ENCODE measurements at regions not wholly inside any gene's neighbourhood (a gene's known extent, or its start where the extent isn't known, plus 50 kb on each side); places are given as distances from the start of the nearest gene placed in this dataset.

GRCh38 chr13:81487151-81487550 is 1146.2 kb upstream of the SPRY2 start:
- ChIA-PET POLR2A (ENCODE audit: partially characterized antibody) (no interaction called here), CTCF (ENCODE audit: partially characterized antibody) (no interaction called here)
- no peak overlapping the region for H3K4me3 ChIP-seq (ENCODE audit: low read length in 2 of 2)
- H3K27ac ChIP-seq (ENCODE audit: low read depth, low read length) = no peak overlapping the region
- no peak overlapping the region for H3K27ac Mint-ChIP-seq
- intact Hi-C loops (cut with micrococcal nuclease) = no loop called here
- H3K36me3 Mint-ChIP-seq = no peaks in the 10 kb centered on the region
- no peak for DNase-seq
- no peaks in the 10 kb centered on the region for H3K36me3 ChIP-seq (ENCODE audit: insufficient read depth, low read length)
- H3K27me3 ChIP-seq (ENCODE audit: insufficient read depth, low read length) = no peaks in the 10 kb centered on the region
- H3K9me3 Mint-ChIP-seq = peaks cover 0 to 5% (median 3%) of the 10 kb centered on the region in 8 donors
- H3K9me3 ChIP-seq (ENCODE audit: control insufficient read depth in 1 of 2, low read length in 2 of 2) = peaks cover 0 to 3% of the 10 kb centered on the region in 2 donors
- H3K4me1 Mint-ChIP-seq = no peaks in the 10 kb centered on the region
- H3K4me3 Mint-ChIP-seq = no peak overlapping the region
- no peaks in the 10 kb centered on the region for H3K27me3 Mint-ChIP-seq
- H3K4me1 ChIP-seq (ENCODE audit: insufficient read depth, low read length) = no peaks in the 10 kb centered on the region

GRCh38 chr13:81480634-81481033 is 1139.7 kb upstream of the SPRY2 start:
- Histone ChIP-seq H3K27ac (ENCODE audit: low read depth, low read length) (no peak overlapping the region), H3K27me3 (ENCODE audit: insufficient read depth, low read length) (no peaks in the 10 kb centered on the region), H3K4me1 (ENCODE audit: insufficient read depth, low read length) (no peaks in the 10 kb centered on the region), H3K9me3 (ENCODE audit: control insufficient read depth in 1 of 2, low read length in 2 of 2) (no peaks in the 10 kb centered on the region), H3K36me3 (ENCODE audit: insufficient read depth, low read length) (no peaks in the 10 kb centered on the region), H3K4me3 (ENCODE audit: low read length in 2 of 2) (no peak overlapping the region)
- no peak for DNase-seq
- Mint-ChIP-seq H3K4me3 (no peak overlapping the region), H3K36me3 (no peaks in the 10 kb centered on the region), H3K4me1 (no peaks in the 10 kb centered on the region), H3K27me3 (no peaks in the 10 kb centered on the region), H3K9me3 (peaks cover 0 to 12% (median 6%) of the 10 kb centered on the region in 8 donors), H3K27ac (no peak overlapping the region)
- intact Hi-C loops (cut with micrococcal nuclease) = no loop called here
- CTCF ChIA-PET (ENCODE audit: partially characterized antibody) = no interaction called here
- POLR2A ChIA-PET (ENCODE audit: partially characterized antibody) = no interaction called here

- intact Hi-C loops (cut with micrococcal nuclease) = no loop called here
- POLR2A ChIA-PET (ENCODE audit: partially characterized antibody) = no interaction called here
- H3K4me3 Mint-ChIP-seq = no peak overlapping the region
Observed at GRCh38 chr13:81473366-81473899, 1132.5 kb upstream of the SPRY2 start.

GRCh38 chr13:81458170-81458569 is 1117.2 kb upstream of the SPRY2 start:
- POLR2A ChIA-PET (ENCODE audit: partially characterized antibody) = no interaction called here
- no peak for DNase-seq
- H3K4me3 Mint-ChIP-seq = no peak overlapping the region
- H3K9me3 Mint-ChIP-seq = peaks cover 2 to 19% (median 9%) of the 10 kb centered on the region in 8 donors
- Histone ChIP-seq H3K36me3 (ENCODE audit: insufficient read depth, low read length) (no peaks in the 10 kb centered on the region), H3K4me3 (ENCODE audit: low read length in 2 of 2) (no peak overlapping the region), H3K4me1 (ENCODE audit: insufficient read depth, low read length) (no peaks in the 10 kb centered on the region), H3K27ac (ENCODE audit: low read depth, low read length) (no peak overlapping the region), H3K9me3 (ENCODE audit: control insufficient read depth in 1 of 2, low read length in 2 of 2) (no peaks in the 10 kb centered on the region), H3K27me3 (ENCODE audit: insufficient read depth, low read length) (no peaks in the 10 kb centered on the region)
- no peaks in the 10 kb centered on the region for H3K4me1 Mint-ChIP-seq
- intact Hi-C loops (cut with micrococcal nuclease) = no loop called here
- no peaks in the 10 kb centered on the region for H3K36me3 Mint-ChIP-seq
- no peaks in the 10 kb centered on the region for H3K27me3 Mint-ChIP-seq
- no peak overlapping the region for H3K27ac Mint-ChIP-seq
- CTCF ChIA-PET (ENCODE audit: partially characterized antibody) = no interaction called here

More at GRCh38 chr13:81473366-81473899, 1132.5 kb upstream of the SPRY2 start:
- Mint-ChIP-seq H3K9me3 (peaks cover 1 to 13% (median 8%) of the 10 kb centered on the region in 8 donors), H3K36me3 (no peaks in the 10 kb centered on the region), H3K4me1 (no peaks in the 10 kb centered on the region), H3K27me3 (no peaks in the 10 kb centered on the region), H3K27ac (no peak overlapping the region)
- H3K36me3 ChIP-seq (ENCODE audit: insufficient read depth, low read length) = no peaks in the 10 kb centered on the region
- no peaks in the 10 kb centered on the region for H3K27me3 ChIP-seq (ENCODE audit: insufficient read depth, low read length)
- no peaks in the 10 kb centered on the region for H3K4me1 ChIP-seq (ENCODE audit: insufficient read depth, low read length)
- no peak overlapping the region for H3K27ac ChIP-seq (ENCODE audit: low read depth, low read length)
- CTCF ChIA-PET (ENCODE audit: partially characterized antibody) = no interaction called here
- H3K4me3 ChIP-seq (ENCODE audit: low read length in 2 of 2) = no peak overlapping the region
- DNase-seq = no peak
- no peaks in the 10 kb centered on the region for H3K9me3 ChIP-seq (ENCODE audit: control insufficient read depth in 1 of 2, low read length in 2 of 2)

GRCh38 chr13:81446441-81446840 is 1105.5 kb upstream of the SPRY2 start:
- no peaks in the 10 kb centered on the region for H3K27me3 Mint-ChIP-seq
- H3K27ac Mint-ChIP-seq = no peak overlapping the region
- Histone ChIP-seq H3K27ac (ENCODE audit: low read depth, low read length) (no peak overlapping the region), H3K4me3 (ENCODE audit: low read length in 2 of 2) (no peak overlapping the region), H3K4me1 (ENCODE audit: insufficient read depth, low read length) (no peaks in the 10 kb centered on the region), H3K27me3 (ENCODE audit: insufficient read depth, low read length) (no peaks in the 10 kb centered on the region), H3K9me3 (ENCODE audit: control insufficient read depth in 1 of 2, low read length in 2 of 2) (no peaks in the 10 kb centered on the region), H3K36me3 (ENCODE audit: insufficient read depth, low read length) (no peaks in the 10 kb centered on the region)
- ChIA-PET CTCF (ENCODE audit: partially characterized antibody) (no interaction called here), POLR2A (ENCODE audit: partially characterized antibody) (no interaction called here)
- H3K9me3 Mint-ChIP-seq = peaks cover 0 to 13% (median 6%) of the 10 kb centered on the region in 8 donors
- no peak overlapping the region for H3K4me3 Mint-ChIP-seq
- DNase-seq = no peak
- no peaks in the 10 kb centered on the region for H3K4me1 Mint-ChIP-seq
- intact Hi-C loops (cut with micrococcal nuclease) = no loop called here
- no peaks in the 10 kb centered on the region for H3K36me3 Mint-ChIP-seq

- H3K4me3 Mint-ChIP-seq = no peak overlapping the region
- H3K9me3 Mint-ChIP-seq = peaks cover 0 to 14% (median 4%) of the 10 kb centered on the region in 8 donors
- Histone ChIP-seq H3K27me3 (ENCODE audit: insufficient read depth, low read length) (no peaks in the 10 kb centered on the region), H3K4me3 (ENCODE audit: low read length in 2 of 2) (no peak overlapping the region), H3K27ac (ENCODE audit: low read depth, low read length) (no peak overlapping the region), H3K36me3 (ENCODE audit: insufficient read depth, low read length) (no peaks in the 10 kb centered on the region), H3K4me1 (ENCODE audit: insufficient read depth, low read length) (no peaks in the 10 kb centered on the region), H3K9me3 (ENCODE audit: control insufficient read depth in 1 of 2, low read length in 2 of 2) (no peaks in the 10 kb centered on the region)
- H3K27me3 Mint-ChIP-seq = no peaks in the 10 kb centered on the region
- no peak for DNase-seq
- H3K4me1 Mint-ChIP-seq = no peaks in the 10 kb centered on the region
- H3K36me3 Mint-ChIP-seq = no peaks in the 10 kb centered on the region
- CTCF ChIA-PET (ENCODE audit: partially characterized antibody) = no interaction called here
- POLR2A ChIA-PET (ENCODE audit: partially characterized antibody) = no interaction called here
- H3K27ac Mint-ChIP-seq = no peak overlapping the region
- intact Hi-C loops (cut with micrococcal nuclease) = no loop called here
Observed at GRCh38 chr13:81442904-81443303, 1102.0 kb upstream of the SPRY2 start.

- H3K36me3 ChIP-seq (ENCODE audit: insufficient read depth, low read length) = no peaks in the 10 kb centered on the region
- H3K27ac Mint-ChIP-seq = no peak overlapping the region
Observed at GRCh38 chr13:81425286-81425685, 1084.4 kb upstream of the SPRY2 start.

GRCh38 chr13:81409284-81409683 is 1068.4 kb upstream of the SPRY2 start:
- no peak for DNase-seq
- Histone ChIP-seq H3K4me1 (ENCODE audit: insufficient read depth, low read length) (no peaks in the 10 kb centered on the region), H3K4me3 (ENCODE audit: low read length in 2 of 2) (no peak overlapping the region), H3K27me3 (ENCODE audit: insufficient read depth, low read length) (no peaks in the 10 kb centered on the region), H3K9me3 (ENCODE audit: control insufficient read depth in 1 of 2, low read length in 2 of 2) (no peaks in the 10 kb centered on the region), H3K27ac (ENCODE audit: low read depth, low read length) (no peak overlapping the region), H3K36me3 (ENCODE audit: insufficient read depth, low read length) (no peaks in the 10 kb centered on the region)
- H3K36me3 Mint-ChIP-seq = no peaks in the 10 kb centered on the region
- H3K27ac Mint-ChIP-seq = no peak overlapping the region
- H3K4me3 Mint-ChIP-seq = no peak overlapping the region
- intact Hi-C loops (cut with micrococcal nuclease) = no loop called here
- peaks cover 0 to 10% (median 6%) of the 10 kb centered on the region in 8 donors for H3K9me3 Mint-ChIP-seq
- H3K4me1 Mint-ChIP-seq = no peaks in the 10 kb centered on the region
- no peaks in the 10 kb centered on the region for H3K27me3 Mint-ChIP-seq
- POLR2A ChIA-PET (ENCODE audit: partially characterized antibody) = no interaction called here
- CTCF ChIA-PET (ENCODE audit: partially characterized antibody) = no interaction called here

More at GRCh38 chr13:81425286-81425685, 1084.4 kb upstream of the SPRY2 start:
- H3K9me3 ChIP-seq (ENCODE audit: control insufficient read depth in 1 of 2, low read length in 2 of 2) = no peaks in the 10 kb centered on the region
- H3K4me1 ChIP-seq (ENCODE audit: insufficient read depth, low read length) = no peaks in the 10 kb centered on the region
- H3K27me3 ChIP-seq (ENCODE audit: insufficient read depth, low read length) = no peaks in the 10 kb centered on the region
- H3K4me1 Mint-ChIP-seq = no peaks in the 10 kb centered on the region
- intact Hi-C loops (cut with micrococcal nuclease) = no loop called here
- no peak overlapping the region for H3K4me3 ChIP-seq (ENCODE audit: low read length in 2 of 2)
- ChIA-PET POLR2A (ENCODE audit: partially characterized antibody) (no interaction called here), CTCF (ENCODE audit: partially characterized antibody) (no interaction called here)
- peaks cover 2 to 19% (median 11%) of the 10 kb centered on the region in 8 donors for H3K9me3 Mint-ChIP-seq
- DNase-seq = no peak
- no peaks in the 10 kb centered on the region for H3K27me3 Mint-ChIP-seq
- no peak overlapping the region for H3K4me3 Mint-ChIP-seq
- H3K36me3 Mint-ChIP-seq = no peaks in the 10 kb centered on the region
- H3K27ac ChIP-seq (ENCODE audit: low read depth, low read length) = no peak overlapping the region

All from CD4-positive, alpha-beta memory T cell (primary cell).